ENCODE measurements at regions not wholly inside any gene's neighbourhood (a gene's known extent, or its start where the extent isn't known, plus 50 kb on each side); places are given as distances from the start of the nearest gene placed in this dataset.

GRCh38 chr12:65754290-65754689 is 70.0 kb upstream of the HMGA2 start:
- TF ChIP-seq, protein P1, sequence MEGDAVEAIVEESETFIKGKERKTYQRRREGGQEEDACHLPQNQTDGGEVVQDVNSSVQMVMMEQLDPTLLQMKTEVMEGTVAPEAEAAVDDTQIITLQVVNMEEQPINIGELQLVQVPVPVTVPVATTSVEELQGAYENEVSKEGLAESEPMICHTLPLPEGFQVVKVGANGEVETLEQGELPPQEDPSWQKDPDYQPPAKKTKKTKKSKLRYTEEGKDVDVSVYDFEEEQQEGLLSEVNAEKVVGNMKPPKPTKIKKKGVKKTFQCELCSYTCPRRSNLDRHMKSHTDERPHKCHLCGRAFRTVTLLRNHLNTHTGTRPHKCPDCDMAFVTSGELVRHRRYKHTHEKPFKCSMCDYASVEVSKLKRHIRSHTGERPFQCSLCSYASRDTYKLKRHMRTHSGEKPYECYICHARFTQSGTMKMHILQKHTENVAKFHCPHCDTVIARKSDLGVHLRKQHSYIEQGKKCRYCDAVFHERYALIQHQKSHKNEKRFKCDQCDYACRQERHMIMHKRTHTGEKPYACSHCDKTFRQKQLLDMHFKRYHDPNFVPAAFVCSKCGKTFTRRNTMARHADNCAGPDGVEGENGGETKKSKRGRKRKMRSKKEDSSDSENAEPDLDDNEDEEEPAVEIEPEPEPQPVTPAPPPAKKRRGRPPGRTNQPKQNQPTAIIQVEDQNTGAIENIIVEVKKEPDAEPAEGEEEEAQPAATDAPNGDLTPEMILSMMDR (IDR thresholded peaks at IDR 0.05), result no peak
- no peak for TF ChIP-seq POLR2A (IDR thresholded peaks at IDR 0.05)
